ENCODE measurements at regions not wholly inside any gene's neighbourhood (a gene's known extent, or its start where the extent isn't known, plus 50 kb on each side); places are given as distances from the start of the nearest gene placed in this dataset.

GRCh38 chr1:34511802-34512201, 243.0 kb upstream of the GJB5 start:
- no peaks in the 10 kb centered on the region for H3K27me3 ChIP-seq (ENCODE audit: insufficient read depth, low read length)
- H3K4me1 ChIP-seq (ENCODE audit: insufficient read depth, low read length) = no peaks in the 10 kb centered on the region
- H2AK5ac ChIP-seq (ENCODE audit: insufficient read length, low read length) = no peak overlapping the region
- H2BK120ac ChIP-seq (ENCODE audit: low read depth, low read length, poor library complexity, severe bottlenecking) = no peak overlapping the region
- H3K27ac ChIP-seq (ENCODE audit: insufficient read length, low read depth, low read length) = no peak overlapping the region
- H3K79me2 ChIP-seq (ENCODE audit: insufficient read depth, low read length) = no peaks in the 10 kb centered on the region
- H3K23ac ChIP-seq (ENCODE audit: insufficient read length, low read depth, low read length) = no peak overlapping the region
- H3K27me3 Mint-ChIP-seq (ENCODE audit: low read depth) = peaks cover 10% of the 10 kb centered on the region
- no peak overlapping the region for H2BK12ac ChIP-seq (ENCODE audit: insufficient read length, low read depth, low read length)
- H2AFZ ChIP-seq (ENCODE audit: low read length) = no peak overlapping the region
- peaks cover 0 to 11% (median 4%) of the 10 kb centered on the region in 3 experiments; a peak in 5 of 7 replicates for H3K36me3 Mint-ChIP-seq (ENCODE audit: insufficient read depth in 1 of 3, low read depth in 3 of 3)
- no peaks in the 10 kb centered on the region for H4K20me1 ChIP-seq (ENCODE audit: control insufficient read depth, insufficient read depth, insufficient read length)
- no peak overlapping the region for H3K27ac Mint-ChIP-seq
- H3T11ph ChIP-seq (ENCODE audit: low read length) = no peak overlapping the region
- no peak overlapping the region for H4K8ac ChIP-seq (replicated peaks; ENCODE audit: insufficient read length, low read depth, low read length)
- no peaks in the 10 kb centered on the region for H3K23me2 ChIP-seq (ENCODE audit: insufficient read length, low read depth, low read length, poor library complexity, severe bottlenecking)
- no peak overlapping the region for H3K56ac ChIP-seq (ENCODE audit: insufficient read length, low read depth, low read length)
- no peak overlapping the region for H3K4me2 ChIP-seq (ENCODE audit: insufficient read depth, insufficient read length, low read length)
- H2BK5ac ChIP-seq (ENCODE audit: insufficient read length, low read length) = no peak overlapping the region
- H3K4ac ChIP-seq (ENCODE audit: low read depth, low read length) = no peak overlapping the region
- no peak overlapping the region for H3K9ac ChIP-seq (ENCODE audit: extremely low read depth, insufficient read length, low read length)
- H4K91ac ChIP-seq (ENCODE audit: insufficient read length, low read depth, low read length) = no peak overlapping the region
- no peak overlapping the region for H4K5ac ChIP-seq (ENCODE audit: insufficient read length, low read depth, low read length)
- H3K9me3 ChIP-seq (ENCODE audit: control insufficient read depth, low read depth, low read length) = no peaks in the 10 kb centered on the region
- H3K79me1 ChIP-seq (ENCODE audit: insufficient read depth, low read depth, low read length, poor library complexity, severe bottlenecking) = no peaks in the 10 kb centered on the region
- H3K9me3 Mint-ChIP-seq = peaks cover 28 to 42% of the 10 kb centered on the region in 2 experiments
- no peak overlapping the region for H2BK20ac ChIP-seq (ENCODE audit: low read depth, low read length, poor library complexity, severe bottlenecking)
- H3K4me1 Mint-ChIP-seq = peaks cover 0 to 8% of the 10 kb centered on the region in 2 experiments; a peak in 2 of 4 replicates
- DNase-seq = no peak
- TF ChIP-seq, protein P1, sequence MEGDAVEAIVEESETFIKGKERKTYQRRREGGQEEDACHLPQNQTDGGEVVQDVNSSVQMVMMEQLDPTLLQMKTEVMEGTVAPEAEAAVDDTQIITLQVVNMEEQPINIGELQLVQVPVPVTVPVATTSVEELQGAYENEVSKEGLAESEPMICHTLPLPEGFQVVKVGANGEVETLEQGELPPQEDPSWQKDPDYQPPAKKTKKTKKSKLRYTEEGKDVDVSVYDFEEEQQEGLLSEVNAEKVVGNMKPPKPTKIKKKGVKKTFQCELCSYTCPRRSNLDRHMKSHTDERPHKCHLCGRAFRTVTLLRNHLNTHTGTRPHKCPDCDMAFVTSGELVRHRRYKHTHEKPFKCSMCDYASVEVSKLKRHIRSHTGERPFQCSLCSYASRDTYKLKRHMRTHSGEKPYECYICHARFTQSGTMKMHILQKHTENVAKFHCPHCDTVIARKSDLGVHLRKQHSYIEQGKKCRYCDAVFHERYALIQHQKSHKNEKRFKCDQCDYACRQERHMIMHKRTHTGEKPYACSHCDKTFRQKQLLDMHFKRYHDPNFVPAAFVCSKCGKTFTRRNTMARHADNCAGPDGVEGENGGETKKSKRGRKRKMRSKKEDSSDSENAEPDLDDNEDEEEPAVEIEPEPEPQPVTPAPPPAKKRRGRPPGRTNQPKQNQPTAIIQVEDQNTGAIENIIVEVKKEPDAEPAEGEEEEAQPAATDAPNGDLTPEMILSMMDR (conservative IDR thresholded peaks at IDR 0.05) = no peak
- no peak overlapping the region for H2BK15ac ChIP-seq (ENCODE audit: low read depth, low read length)
- H3K14ac ChIP-seq (ENCODE audit: insufficient read depth, low read length) = no peak overlapping the region
- H3K4me3 Mint-ChIP-seq = no peak overlapping the region
- no peak overlapping the region for H3K18ac ChIP-seq (ENCODE audit: insufficient read length, low read depth, low read length)

All from H9 (cell line).